KBM-7 (cell line): ENCODE measurements at regions not wholly inside any gene's neighbourhood (a gene's known extent, or its start where the extent isn't known, plus 50 kb on each side); places are given as distances from the start of the nearest gene placed in this dataset.
"Not testable (repeated sequence)": the region's sequence is repeated elsewhere in the genome, so short reads cannot be mapped to it uniquely, and the experiment has no call there.

Experiments
- DNase-seq: peaks from one replicate; pipeline ENCODE4 v3.0.0-alpha.2; 2015
- in situ Hi-C: fragments of 300-500 bp; cut with MboI; formaldehyde crosslinking; loops from 2 replicates; pipeline ENCODE4 v1.14.3; 2020; ENCODE audit warnings: low sequenced_read_pairs, low pct_unique_long_range_greater_than_20kb, mixed read lengths

DNA sequence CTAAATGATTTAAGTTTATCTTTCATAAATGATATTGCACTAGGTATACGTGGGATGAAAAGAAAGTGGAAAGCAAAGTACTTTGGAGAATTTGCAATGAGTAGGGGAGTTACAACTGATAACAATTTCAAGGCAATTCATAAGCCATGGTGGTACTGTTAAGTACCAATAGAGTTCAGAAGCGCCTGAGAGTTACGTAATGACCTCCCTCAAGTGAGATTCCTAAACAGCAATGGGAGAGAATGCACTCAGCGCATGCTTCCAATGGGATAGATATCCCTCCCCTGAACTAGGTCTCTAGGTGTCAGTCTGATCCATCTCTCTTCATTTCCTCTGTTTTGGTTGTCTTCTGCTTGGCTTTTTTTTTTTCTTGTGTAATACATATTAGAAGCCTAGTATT, 249.3 kb downstream of the NNT start:
- in situ Hi-C loops = no loop called here
- DNase-seq = no peak

DNA sequence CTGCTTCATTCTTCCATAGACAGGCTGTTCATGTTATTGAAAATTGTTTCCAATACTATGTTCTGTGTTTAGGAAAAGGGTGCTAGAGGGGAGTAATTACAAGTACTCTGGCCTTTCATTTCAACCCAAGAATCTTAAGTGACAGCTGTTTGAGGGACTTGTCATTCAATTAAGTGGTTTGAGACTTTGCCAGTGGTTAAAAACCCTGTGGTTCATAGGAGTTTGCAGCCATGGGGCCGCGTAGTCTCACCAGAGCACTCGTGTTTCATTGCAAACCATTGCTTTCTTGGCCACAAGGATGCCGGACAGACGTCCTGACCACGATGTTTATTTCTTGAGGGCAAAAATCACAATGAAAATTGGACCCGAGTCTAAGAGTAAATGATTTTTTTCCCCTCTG, 248.8 kb downstream of the NNT start:
- no peak for DNase-seq
- in situ Hi-C loops = no loop called here

DNA sequence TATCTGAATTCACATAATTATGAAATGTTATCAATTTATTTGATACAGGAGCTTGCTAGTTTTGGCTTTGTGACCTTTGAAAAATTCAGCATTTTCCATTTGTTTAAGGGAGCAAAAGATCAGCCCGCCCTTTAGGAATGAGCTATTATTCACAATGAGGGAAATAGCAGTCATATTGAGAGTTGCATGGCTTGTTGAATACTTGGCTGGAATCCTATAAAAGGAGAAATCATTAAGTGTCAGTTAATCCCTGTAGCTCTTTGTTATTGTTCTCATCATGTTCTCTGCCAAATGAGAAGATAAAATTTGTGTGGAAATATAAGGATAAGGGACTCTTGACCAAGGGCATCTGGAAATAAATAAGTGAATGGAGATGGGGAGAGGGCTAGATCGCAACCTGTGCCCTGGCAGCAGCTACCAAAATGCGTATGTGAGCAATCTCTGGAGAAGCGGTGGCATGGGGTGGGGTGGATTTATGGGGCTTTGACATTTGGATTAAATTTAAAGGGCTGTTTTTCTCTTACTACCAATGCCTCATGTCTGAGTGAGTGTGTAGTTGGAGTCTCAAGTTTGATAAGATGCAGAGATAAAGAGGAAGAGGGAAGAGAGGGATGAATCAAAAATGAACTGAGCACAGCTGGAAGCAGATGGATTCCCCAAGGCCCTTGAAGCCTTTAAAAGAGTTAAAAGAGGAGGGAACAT, 237.6 kb downstream of the NNT start:
- in situ Hi-C loops = no loop called here
- DNase-seq = no peak

DNA sequence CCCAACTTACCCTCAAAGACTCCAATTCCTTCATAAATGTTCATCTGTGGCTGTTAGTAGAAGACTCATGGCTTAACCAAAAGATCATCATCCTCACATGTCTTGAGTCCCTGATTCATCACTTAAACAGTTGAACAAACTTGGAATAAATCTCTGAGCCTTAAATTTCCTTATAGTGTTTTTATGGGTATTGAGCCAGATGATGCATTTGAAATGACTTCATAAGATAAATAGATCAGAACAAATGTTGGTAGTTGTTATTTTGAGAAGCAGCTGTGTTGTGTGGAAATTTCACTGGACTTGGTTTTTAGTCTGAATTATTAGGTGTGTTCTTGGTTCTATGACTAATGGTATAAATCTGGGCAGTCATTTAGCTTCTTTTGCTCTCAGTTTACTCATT, 236.2 kb downstream of the NNT start:
- DNase-seq = no peak
- in situ Hi-C loops = no loop called here

DNA sequence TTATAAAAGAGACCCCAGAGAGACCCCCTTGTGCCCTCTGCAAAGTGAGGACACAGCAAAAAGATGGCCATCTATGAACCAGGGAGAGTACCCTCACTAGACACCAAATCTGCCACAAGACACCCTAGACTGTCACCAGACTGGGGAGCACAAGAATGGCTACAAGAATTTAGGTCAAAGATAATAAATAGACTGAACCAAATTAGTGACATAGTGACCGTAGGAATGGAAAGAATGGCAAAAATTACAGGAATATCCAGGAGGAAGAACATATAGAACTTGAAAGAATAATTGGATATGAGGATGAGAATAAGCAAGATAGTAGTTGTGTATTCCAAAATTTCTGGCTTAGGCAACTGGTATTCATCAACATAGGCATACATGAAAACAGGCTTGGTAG, 235.0 kb downstream of the NNT start:
- in situ Hi-C loops = no loop called here

DNA sequence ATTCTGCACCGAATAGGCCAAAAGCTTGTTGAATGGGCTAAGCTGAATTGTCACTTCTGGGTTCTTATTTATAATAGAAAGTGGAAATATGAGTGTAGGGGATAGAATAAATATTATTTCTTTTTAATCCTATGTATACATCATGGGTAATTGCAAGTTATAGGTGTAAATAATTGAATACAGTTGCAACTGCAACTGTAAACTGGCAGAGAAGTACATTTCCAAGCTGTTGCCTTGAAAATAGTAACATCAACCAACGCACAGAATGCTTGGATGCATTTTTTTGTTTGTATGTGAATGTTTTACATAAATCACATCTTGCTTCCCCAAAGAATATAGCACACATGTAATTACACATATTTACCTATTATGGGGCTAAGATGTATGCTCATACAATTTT, 234.1 kb downstream of the NNT start:
- in situ Hi-C loops = no loop called here
- no peak for DNase-seq

More for the DNA sequence above, 235.0 kb downstream of the NNT start:
- DNase-seq = no peak

DNA sequence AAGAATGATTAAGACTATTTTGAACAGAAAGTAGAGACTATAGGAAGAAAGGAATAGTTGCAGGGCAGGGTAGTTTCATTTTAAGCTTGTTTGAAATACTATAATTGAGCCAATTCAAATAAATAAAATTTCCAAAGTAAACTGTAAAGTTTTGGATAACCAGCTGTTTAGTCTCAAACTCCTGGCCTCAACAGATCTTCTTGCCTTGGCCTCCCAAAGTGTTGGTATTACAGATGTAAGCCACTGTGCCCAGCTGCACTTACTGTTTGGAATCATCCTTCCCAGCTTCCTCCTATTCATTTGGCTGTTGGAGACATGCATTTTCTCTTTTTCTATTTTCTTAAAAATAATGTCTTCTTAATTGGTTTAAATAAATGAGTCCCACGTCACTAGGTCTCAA, 231.0 kb downstream of the NNT start:
- in situ Hi-C loops = no loop called here
- no peak for DNase-seq

DNA sequence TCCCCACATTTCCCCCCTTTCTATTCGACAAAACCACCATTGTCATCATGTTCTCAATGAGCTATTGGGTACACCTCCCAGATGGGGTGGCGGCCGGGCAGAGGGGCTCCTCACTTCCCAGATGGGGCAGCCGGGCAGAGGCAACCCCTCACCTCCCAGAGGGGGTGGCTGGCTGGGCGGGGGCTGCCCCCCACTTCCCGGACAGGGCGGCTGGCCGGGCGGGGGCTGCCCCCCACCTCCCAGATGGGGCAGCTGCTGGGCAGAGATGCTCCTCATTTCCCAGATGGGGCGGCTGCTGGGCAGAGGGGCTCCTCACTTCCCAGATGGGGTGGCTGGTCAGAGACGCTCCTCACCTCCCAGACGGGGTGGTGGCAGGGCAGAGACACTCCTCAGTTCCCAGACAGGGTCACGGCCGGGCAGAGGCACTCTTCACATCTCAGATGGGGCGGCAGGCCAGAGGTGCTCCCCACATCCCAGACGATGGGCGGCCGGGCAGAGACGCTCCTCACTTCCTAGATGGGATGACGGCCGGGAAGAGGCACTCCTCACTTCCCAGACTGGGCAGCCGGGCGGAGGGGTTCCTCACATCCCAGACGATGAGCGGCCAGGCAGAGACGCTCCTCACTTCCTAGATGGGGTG, 221.5 kb downstream of the NNT start:
- in situ Hi-C loops = not testable (repeated sequence)

DNA sequence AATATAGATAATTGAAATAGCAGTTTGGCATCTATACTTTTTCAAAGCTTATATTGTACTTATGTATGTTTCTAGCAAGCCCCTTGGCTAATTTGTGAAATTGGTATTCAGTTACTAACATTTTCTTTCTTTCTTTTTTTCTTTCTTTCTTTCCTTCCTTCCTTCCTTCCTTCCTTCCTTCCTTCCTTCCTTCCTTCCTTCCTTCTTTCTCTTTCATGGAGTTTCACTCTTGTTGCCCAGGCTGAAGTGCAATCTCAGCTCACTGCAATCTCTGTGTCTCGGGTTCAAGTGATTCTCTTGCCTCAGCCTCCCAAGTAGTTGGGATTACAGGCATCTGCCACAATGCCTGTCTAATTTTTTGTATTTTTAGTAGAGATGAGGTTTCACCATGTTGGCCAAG, 215.4 kb downstream of the NNT start:
- in situ Hi-C loops, DNase-seq: not testable (repeated sequence)

More for the DNA sequence above, 221.5 kb downstream of the NNT start:
- not testable (repeated sequence) for DNase-seq

DNA sequence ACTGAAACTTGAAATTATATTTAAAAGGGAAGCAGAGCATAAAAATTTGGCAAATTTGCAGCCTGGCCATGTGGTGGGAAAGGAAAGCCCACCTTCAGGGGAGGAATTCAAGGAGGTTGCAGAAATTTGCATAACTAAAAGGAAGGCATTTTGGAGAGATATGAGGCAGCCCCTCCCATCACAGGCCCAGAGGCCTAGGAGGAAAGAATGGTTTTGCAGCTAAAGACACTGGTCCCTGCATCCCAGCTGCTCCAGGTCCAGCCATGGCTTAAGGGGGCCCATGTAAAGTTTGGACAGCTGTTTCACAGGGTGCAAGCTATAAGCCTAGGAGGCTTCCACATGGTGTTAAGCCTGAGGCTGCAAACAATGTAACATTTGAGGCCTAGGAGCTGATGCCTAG, 212.5 kb downstream of the NNT start:
- in situ Hi-C loops = no loop called here
- DNase-seq = no peak

DNA sequence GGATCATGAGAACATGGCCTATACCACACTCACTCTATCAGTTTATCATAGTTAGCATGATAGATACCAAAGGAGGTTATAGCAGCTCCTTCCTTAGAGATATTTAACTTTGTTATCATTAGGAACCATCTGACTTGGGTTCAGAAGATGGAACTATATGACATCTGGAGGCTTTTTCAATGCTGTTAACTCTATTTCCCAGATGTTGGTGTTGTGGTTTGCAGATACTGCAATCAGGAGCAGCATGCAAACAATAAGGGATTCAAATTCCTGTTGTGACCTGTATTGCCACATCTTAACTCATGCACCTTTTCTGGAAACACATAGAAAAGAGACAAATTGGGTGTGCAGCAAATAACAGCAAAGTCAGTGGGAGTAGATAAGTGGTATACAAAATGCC, 201.7 kb downstream of the NNT start:
- in situ Hi-C loops = no loop called here

DNA sequence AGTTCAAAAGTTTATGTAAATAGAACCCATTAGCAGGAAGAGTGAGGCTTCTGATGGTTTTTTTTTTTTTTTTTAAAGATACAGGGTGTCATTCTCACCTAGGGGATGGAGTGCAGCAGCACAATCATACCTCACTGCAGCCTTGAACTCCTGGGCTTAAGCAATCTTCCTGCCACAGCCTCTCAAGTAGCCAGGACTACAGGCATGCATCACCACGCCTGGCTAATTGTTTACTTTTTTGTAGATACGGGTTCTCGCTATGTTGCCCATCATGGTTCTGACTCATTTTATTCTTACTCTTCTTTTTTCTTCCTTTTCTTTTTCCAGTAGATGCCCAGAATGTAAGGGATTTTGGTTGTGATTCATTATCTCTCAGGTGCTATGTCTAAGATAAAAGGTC, 201.1 kb downstream of the NNT start:
- no peak for DNase-seq
- in situ Hi-C loops = no loop called here

More for the DNA sequence above, 201.7 kb downstream of the NNT start:
- no peak for DNase-seq

DNA sequence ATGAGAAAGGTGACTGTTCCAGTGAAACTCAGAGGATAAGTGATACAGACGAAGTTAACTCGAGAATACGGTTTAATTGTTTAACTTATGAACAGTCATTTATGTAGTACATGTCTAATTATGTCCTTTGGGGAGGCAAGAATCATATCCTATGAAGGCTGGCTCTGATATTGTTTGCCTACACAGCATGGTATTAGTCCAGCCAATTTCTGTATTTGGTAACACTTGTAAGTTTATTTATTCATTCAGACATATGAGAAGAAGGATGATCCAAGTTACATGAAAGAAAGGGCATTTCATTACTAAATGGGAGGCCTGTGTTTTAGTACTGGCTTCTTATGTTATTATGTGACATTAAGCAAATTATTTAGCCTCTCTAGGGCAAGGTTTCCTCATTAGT, 199.7 kb downstream of the NNT start:
- no peak for DNase-seq
- in situ Hi-C loops = no loop called here

DNA sequence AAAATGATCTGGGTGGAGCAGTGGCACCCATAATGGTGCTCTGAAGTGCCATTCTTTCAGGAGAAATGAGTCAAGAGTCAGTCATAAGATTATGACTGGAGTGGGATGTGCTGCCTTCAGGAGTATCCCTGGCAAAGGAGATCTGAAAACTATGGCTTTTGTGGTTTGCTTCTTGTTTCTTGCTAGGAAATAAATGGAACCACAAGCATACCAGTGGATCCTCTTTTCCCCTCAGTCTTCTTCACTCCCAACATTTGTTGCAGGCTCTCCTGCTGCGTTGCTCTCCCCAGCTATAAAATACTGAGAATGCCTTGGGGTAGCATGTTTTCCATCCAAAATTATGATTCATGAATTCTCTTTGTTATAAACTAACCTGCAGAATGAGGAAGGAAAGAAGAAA, 199.1 kb downstream of the NNT start:
- DNase-seq = no peak
- in situ Hi-C loops = no loop called here

DNA sequence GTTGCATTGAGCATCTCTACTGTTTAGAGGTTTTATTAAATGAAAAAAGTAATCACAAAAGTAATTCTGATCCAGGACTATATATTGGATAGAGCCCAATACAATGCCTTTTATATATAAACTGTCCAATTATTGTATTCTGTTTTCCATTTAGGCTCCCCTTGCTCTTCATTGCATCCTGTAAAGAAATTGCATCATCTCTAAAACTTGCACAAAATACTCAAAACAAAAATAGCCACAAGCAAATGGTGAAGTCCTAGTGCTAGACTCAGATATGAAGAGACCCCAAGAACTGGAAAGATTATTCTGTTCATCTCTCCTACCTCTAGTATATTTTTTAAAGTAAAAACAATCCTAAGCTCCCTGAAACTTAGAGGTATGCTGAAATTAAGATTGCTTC, 195.8 kb downstream of the NNT start:
- in situ Hi-C loops = no loop called here

DNA sequence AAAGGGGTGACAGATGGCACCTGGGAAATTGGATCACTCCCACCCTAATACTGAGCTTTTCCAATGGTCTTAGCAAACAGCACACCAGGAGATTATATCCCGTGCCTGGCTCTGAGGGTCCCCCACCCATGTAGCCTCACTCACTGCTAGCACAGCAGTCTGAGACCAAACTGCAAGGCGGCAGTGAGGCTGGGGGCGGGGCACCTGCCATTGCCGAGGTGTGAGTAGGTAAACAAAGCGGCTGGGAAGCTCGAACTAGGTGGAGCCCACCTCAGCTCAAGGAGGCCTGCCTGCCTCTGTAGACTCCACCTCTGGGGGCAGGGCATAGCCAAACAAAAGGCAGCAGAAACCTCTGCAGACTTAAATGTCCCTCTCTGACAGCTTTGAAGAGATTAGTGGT, 188.9 kb downstream of the NNT start:
- DNase-seq, in situ Hi-C loops: not testable (repeated sequence)

More for the DNA sequence above, 195.8 kb downstream of the NNT start:
- DNase-seq = no peak

DNA sequence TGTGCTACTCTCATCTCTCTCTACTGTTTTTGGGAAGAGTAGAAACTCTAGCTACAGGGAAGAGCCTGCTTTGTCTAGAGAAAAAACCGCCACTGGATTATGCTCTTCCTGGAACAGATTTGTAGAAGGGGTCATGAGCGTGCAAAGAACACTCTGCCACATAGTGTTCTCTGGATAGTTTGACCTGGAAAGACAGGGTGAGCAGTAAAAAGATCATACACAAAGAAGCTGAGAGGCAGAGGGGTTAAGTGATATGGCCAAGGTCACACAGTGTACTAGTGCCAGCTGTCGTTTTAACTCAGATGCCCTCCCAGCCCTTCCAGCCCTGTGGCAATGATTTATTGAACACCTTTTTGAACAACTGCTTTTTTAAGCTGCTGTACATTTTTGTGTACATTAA, 182.2 kb downstream of the NNT start:
- DNase-seq = no peak
- in situ Hi-C loops = no loop called here

DNA sequence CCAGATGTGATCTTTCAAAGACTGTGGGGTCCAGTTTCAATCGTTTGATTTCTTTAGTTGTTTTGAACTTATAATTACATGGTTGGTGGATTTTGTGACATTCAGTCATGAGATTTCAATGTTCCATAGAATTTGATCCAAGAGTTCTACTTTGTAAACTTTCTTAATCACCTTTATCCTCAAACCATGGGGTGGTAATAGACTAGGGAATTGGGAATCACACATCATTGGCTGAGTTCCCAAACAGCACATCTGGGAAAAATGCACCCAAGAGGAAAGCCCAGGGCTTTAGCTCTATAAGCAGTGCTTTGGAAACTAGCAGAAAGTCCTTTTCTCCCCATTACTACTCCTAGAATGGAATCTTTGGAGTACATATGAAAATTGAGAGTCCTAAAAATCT, 177.6 kb downstream of the NNT start:
- in situ Hi-C loops = no loop called here
- no peak for DNase-seq

DNA sequence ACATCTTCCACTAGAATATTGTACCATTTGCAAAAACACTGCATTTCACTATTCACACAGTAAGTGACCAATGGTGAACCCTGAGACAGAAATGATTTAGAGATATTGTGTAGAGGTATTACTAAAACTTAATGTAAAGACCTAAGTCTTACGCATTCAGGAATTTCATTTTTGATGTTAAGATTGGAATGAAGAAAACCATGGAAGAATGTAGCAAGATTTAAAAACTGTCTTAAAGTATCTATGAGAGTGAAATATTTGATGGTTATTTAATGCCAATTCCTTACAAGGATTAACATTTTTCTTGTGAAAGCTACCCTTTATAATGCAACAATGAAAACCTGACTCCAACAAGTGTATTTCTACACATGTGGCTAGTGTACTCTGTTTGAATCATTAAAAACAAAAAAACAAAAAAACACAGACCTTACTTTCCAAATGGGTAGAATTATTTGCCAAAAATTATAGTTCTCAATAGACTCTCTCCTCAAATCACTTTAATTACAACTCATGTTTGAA, 172.0 kb downstream of the NNT start:
- DNase-seq = no peak
- in situ Hi-C loops = no loop called here

DNA sequence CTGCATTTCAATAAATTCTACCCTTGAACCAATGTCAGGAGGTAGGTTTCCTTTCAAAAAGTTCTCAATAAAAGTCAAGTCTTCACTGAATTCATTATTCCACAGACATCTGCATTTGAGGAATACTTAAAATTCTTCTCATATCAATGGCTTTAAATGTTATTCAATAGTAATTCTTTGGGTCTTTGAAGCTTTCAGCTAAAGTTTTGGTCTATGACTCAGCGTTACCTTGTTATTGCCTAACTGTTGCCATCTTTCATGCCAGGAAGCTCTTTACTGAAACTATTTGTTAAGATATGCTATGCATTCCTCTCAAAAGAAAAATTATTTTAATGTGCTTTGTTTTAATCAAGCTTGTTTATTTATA, 170.5 kb downstream of the NNT start:
- no peak for DNase-seq
- in situ Hi-C loops = no loop called here
